ENCODE measurements at regions not wholly inside any gene's neighbourhood (a gene's known extent, or its start where the extent isn't known, plus 50 kb on each side); places are given as distances from the start of the nearest gene placed in this dataset.
"Not testable (repeated sequence)": the region's sequence is repeated elsewhere in the genome, so short reads cannot be mapped to it uniquely, and the experiment has no call there.

DNA sequence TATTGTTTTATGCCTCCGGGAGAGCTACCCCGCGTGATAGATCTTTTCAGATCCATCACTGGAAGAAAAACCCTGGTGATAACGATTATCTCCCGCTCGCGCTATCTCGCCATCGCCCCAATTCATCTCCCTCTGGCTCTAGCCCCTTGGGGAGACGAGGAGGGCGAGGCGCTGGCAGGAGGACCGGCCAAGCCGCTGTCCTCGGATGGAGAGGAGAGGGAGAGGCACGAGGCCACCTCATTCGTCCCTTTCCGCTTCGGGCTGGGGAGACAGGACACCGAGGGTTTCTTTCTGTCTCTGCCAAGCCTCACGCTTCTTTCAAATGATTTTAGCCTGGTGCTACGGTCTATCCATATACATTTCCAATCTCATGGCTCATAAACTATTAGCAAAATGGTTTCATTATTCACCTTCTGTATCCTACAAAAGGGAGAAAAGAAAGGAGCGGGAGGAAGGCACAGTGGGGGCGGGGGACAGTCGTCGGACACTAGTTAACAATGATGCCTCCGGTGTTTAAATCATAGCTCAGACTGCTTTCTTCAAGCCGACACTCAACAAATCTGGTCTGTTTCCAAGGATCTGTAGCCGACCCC is 415.0 kb upstream of the ESRRG start:
- DNase-seq (ENCODE audit: low spot score), result no peak

DNA sequence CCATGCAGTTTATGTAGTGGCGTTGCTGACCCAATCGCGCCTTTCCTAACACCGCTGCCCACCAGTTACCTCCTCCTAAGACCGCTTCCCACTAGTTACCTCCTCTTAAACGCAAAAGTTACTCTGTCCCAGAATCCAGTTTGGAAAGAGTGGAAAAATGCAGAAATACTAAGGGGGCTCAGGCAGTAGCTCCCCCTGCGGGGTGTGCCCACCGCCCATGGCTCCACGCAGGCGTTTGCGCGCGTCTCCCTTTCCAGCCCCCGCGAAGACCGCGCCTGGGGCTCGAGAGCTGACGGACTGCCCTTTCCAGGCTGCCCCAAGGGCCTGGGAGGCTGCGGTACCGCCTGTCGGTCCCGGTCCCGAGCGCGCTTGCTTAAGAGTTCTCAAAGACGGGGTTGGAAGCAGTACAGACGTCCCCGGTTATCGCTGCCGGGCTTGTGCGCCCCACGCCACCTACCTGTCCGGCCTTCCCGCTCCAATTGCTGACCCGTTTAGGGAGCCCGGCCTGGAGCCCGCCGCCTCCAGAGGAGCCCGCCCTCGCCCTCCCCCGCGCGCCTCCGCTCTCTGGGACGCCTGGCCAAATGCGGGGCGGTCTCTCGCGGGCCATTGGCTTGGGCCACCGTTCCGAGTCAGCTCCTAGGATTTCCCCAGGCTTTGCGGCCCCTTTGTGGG is 414.1 kb upstream of the ESRRG start:
- DNase-seq (ENCODE audit: low spot score), result no peak

DNA sequence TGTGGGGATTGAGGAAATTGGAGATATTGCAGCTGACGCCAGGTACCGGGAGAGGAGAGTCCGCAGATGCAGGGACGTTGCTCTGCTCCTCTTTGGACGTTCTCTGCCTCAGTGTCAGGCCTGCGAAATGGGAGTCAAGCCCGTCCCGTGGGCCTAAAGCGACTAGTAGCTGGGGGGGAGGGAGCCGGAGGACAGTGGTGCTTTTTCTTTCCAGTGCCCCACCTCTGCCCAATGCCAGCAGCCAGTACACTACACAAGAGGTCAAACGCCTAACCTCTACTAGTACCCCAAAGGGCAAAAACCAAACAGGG is 413.6 kb upstream of the ESRRG start:
- DNase-seq (ENCODE audit: low spot score), result no peak

DNA sequence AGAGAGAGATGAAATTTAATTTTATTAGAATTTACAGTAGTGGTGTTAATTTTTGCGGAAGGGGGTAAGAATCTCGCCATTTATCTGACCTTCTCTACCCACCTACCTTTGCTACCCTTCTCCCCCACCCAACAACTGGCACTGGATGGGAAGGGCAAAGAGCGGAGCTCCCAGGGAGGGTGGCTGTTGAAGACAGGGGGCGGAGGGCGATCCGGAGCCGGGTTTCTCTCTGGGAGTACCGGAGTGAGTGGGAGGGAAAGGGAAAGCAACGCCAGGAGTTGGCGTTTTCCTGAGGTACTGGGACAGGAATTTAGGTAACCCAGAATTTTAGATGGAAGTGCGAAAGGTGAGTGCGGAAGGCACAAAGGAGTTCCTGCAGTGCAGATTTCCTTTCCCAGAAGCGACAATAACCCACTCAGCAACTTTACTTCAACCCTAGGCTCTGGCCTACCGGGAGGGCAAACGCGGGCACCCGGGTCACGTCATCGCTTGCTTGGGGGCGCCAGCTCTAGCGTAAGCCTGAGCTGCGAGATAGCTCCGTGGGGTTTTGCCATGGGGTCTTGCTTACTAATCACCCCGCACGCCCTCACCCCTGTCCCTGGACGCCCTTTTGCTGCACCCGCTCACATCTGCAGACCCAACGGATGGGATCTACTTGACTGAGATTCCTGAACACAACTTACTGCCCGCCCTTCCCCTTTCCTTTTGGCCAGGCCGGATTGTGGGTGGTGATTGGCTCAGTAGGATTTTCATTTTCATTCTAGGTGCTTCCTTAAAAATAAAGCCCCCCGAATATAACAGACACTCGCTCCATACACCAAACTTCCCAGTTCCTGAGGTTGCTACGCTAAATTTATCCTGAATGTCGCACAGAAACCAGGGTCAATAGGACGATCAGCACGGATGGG is 413.0 kb upstream of the ESRRG start:
- DNase-seq (ENCODE audit: low spot score), result no peak

DNA sequence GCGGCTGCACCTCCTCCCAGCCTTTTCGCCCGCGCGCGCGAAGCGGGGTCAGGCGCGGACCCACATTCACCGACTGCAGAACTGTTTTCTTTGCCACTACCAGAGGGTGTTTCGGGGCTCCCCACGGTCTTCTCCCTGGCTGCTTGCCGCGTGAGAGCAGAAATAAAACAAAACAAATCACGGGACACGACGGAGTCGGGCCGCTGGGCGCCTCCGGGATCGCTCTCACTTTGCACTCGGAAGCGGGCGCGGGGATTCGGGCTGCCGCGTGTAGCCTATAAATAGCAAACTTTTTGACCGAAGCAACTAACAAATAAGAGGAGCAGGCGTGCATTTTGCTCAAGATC is 412.3 kb upstream of the ESRRG start:
- DNase-seq (ENCODE audit: low spot score), result no peak

DNA sequence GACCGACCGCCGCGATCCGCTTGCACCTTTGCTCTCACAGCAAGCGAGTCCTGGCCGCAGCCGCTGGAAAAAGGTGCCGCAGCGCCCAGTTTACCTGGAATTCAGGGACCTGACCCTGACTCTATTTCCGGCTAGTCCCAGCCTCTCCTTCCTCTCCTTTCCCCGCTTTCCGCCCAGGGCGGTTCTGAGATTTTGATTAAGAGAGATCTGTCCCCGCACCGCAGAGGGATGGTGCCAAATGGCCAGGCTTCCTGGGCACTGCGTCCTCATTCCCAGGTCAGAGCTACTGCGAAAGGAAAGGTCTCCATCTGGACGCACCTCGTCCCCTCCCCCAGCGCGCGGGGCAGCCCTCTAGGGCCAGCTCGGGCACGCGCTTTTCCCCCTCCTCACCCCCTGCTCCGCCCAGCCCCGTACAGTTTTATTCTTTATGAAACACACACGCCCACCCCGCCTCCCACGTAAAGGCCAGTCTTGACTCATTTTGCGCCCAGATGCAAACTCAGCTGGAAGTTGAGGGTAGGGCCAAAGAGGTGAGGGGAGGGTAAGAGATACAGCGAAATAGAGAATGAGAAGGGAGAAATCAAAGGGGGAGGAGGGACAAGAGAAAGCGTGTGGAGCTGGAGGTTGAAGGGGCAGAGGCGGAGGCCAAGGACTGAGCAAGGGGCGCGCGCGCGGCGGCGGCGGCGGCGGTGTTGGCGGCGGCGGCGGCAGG is 411.8 kb upstream of the ESRRG start:
- DNase-seq (ENCODE audit: low spot score), result no peak

DNA sequence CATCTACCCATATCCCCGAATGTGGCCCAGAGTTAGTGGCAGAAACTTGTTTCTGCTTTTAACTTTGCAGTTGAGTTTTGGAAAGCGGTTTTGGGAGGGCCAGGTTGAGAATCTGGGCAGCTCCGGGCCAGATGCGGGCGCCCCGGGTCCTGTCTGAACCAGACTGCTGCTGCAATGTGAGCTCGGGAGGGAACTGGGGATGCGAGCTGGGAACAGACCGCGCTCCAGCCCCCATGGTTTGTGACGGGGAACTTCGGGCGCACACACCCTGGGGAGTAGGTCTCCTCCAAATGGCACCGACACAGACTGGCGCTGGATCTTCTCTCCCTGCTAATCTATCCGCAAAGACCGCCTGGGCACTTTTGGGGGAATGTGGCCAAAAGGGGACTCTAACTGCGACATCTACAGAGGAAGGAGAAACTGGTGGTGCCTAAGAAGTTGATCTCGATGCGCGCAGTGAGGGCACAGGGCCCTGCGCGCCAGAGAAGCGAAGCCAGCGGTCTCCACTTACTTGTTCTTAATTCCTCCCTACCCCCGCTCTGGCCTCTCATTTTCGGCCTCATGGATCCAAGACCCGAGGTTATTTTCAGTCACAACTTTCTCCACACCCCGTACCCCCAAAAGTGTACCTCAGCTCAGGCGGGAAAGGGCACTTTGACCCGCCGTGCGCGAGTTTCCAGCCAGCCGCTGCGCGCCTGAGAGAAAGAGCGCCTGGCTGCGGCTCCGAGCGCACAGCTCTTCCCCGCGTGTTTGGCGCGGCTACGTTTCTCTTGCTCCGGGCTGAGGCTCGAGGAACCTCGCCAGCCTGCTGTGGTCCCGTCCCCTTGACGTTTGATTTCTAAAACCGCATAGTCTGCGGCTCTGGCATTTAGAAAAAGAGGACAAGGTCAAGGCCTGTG is 411.0 kb upstream of the ESRRG start:
- no peak for DNase-seq (ENCODE audit: low spot score)

DNA sequence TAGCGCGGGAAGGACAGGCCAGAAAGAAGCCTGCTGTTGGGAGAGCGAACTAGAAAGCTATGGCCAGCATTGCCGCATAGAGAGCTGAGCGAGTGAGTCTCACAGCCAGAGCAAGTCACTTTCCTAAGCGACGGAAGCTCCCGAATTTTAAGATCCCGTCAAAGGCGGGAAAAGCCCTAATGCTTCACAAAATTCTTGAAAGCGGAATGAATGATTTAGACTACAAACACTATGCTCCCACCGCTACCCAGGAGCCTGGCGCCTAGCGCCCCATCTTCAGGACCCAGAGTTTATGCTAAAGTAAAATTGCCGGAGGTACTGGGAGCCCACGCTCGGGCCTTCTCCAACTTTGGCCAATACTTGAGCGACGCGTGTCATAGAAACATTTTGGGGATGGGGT is 409.9 kb upstream of the ESRRG start:
- DNase-seq (ENCODE audit: low spot score), result no peak

DNA sequence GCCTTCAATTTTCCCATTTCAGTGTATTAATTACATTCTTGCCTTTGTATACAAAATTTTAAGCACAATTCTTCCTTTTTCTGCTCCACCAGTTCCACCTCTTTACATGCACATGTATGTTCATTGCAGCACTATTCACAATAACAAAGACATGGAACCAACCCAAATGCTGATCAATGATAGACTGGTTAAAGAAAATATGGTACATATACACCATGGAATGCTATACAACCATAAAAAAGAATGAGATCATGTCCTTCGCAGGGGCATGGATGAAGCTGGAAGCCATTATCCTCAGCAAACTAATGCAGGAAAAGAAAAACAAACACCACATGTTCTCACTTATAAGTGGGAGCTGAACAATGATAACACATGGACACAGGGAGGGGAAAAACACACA is 400.1 kb upstream of the ESRRG start:
- DNase-seq (ENCODE audit: low spot score), result not testable (repeated sequence)

DNA sequence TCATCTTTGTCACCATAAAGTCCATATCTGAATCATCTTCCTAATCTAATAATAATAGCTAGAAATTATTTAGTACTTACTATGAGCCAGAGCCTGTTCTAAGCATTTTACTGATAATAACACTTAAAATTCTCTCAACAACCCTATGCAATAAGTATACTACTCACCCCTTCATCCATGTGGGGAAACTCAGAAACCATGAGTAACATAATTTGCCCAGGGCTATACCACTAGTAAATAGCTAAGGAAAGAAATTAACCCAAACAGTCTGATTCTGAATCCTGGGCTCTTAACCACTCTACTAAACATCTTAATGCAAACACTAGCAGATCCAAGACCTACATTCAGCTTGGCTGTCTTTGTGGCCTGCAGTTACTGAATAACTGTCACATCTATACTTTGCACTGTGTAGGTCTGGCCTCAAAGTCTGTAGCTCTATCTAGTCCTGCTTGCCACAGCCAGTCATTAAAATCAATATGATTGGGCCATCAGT is 394.8 kb upstream of the ESRRG start:
- DNase-seq (ENCODE audit: low spot score), result no peak

DNA sequence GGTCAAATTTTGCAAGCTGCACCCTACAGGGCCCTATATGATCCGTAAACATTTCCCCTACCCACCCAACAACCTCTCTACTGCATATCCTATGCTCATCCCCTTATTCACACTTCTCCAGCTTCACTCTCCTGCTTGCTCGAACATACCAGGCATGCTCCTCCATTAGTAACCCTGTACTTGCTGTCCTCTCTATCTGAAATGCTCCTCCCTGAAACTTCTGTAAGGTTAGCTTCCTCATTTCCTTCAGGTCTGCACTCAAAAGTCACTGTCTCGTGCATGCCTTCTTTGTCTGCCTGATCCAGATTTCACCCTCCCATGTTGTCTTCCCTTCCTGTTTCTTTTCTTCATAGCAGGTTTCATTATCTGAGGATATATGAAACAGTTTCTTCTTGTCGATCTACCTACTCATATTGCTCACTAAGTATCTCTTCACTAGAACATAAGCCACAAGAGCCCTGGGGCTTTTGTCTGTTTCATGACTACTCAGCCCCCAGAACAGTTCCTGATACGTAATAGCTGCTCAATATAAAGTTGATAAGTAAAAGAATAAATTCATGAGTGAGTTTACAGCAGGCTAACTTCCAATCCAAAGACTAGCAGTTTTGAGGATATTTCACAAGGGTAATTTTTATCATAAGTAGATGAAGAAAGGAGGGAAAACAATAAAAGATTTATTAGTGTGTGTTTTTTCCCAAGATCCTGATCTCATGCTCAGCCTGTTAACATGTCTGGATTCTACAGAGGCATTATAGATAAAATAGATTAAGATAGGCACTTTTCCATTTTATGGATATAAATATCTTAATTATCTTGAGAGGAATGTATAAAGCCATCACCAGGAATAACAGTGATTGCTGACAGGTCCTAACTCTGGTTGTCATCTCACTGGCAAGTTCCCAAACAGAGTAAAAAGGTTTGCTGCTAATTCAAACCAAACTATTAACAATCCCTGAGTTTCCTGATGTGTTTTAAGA is 392.5 kb upstream of the ESRRG start:
- no peak for DNase-seq (ENCODE audit: low spot score)

DNA sequence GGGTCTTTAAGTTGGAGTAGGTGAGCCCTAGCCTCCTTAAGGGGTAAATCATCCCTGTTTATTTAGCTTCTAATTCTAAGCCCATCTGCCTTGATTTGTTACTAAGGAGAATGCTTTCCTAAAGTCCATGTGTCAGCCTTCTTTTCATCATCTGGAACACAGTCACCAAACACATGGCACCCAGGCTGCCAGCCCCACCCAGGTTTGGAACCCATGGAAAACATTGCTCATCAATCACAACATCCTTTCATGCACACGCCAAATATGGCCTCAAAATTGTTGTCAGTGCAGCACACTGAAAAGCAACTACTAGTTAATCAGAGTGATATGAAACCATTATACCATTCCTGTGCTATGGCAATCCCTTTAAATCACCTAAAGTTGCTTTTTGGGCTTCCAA is 386.7 kb upstream of the ESRRG start:
- DNase-seq (ENCODE audit: low spot score), result no peak

DNA sequence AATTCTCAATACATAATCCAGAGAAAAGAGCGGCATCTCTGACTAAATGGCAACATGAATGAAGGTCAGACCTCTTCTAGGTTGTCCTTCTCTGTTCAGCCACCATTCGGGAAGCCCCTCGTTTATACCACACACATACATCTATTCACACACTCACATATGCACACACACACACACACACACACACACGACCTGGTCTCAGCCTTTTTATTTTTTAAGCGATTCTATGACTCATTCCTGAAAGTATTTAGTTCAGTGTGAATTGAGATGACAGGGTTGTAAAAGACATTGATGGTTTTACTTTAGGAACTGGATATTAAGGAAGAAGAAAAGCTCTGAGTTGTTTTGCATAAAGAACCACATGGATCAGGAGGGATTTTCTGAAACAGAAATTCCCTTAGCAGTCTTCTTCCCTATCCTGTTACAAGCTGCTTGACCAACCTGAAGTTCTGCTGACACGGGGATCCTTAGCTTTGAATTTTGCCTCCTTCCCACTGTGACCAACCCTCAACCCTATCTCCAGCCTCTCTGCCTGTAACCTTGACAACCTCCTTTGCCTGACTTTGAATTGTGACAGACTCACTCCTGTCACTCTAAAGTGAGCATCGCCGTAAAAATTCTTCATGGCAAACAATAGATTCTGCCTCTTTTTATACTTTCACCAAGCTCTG is 383.1 kb upstream of the ESRRG start:
- DNase-seq (ENCODE audit: low spot score), result no peak

DNA sequence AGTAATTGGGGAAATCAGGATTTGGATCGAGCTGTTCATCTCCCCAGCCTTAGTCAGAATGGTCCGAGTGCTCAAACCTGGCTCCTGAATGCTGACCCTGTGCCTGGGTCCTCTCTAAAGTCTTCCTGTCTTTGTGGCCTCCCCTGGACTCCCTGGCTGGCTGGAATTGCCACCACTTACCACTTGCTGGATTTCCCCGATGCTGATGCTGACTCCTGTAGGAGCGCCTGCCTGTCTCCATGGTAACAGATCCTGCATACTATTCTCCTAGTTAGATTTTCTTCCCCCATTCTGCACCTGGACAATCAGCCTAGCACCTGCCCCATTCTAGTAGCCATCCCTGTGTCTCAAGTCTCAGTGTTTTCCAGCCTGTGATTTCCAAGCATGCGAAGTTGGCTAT is 382.2 kb upstream of the ESRRG start:
- no peak for DNase-seq (ENCODE audit: low spot score)

DNA sequence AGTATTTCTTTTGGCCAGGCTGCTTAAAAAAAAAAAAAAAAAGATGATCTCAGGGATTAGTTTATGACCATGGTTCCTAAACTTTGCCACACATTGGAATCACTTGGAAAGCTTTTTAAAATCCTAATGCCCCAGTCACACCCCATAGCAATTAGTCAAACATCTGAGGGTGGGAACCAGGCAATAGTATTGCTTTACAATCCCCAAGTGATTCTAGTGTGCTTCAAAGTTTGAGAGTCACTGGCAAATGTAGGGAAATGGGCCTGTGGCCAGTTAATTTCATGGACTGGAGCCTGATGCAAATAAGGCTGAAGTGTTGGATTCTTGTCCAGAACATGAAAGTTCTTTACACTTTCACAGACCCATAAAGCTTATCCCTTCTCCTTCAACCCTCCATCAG is 374.6 kb upstream of the ESRRG start:
- DNase-seq (ENCODE audit: low spot score), result no peak

DNA sequence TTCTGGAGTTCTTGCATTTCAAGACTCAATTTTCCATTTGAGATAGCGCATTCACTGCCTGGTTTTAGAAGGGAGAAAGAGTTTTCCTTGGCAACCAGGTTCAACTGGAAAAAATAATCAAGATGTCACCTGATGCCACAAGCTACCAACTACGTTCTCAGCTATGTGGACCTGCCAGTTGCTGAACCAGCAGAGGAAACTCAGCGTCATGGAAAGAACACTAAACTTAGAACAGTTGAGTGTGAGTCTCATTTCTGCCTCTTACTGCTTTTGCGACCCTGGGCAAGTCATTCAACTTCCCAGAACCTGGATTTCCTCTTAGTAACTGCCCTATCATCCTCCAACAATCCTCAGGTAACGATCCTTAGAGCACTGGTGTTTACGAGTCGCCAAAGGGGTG is 373.0 kb upstream of the ESRRG start:
- DNase-seq (ENCODE audit: low spot score), result no peak

DNA sequence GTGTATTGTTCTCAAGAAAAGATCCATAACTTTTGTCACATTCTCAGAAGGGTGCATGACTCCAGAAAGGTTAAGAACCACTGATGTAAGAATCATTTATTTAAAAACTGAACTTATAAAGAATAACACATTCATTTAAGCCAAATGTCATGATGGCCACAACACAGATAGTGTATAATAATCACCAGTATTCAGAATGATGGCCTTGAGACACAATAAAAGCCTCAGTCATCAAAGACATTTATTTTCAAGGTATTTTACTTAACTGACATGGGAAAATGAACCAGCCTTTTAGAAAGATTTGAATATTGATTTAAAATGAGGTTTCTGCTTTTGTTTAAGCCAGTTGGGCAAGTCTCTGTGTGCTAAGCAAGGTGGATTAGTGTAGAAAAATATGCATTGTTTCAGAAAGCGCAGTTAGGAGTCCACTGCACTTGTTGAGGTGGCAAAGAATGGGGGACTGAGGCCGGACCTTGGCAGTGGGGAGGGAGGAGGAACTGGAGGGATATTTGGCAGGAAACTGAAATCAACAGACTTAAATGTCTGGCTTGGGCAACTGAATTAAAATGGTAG is 371.9 kb upstream of the ESRRG start:
- no peak for DNase-seq (ENCODE audit: low spot score)

DNA sequence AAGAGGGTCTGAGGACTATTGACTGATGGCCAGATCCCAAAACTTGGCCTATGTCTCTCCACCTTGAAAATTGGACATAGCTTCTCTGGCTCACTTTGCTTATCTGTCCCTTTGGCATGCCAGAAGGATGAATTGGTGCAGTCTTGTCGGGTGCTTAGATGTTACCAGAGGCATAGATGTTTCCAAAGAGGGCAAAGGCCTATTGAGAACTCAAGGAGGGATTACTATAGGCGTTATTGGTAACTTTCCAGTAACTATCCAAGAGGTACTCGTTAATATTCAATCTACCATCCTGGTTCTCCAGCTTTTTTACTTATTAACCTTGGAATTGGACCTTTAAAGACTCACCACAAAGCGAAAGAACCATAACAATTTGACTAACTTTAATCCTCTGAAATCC is 368.3 kb upstream of the ESRRG start:
- DNase-seq (ENCODE audit: low spot score), result no peak
